ENCODE measurements at regions not wholly inside any gene's neighbourhood (a gene's known extent, or its start where the extent isn't known, plus 50 kb on each side); places are given as distances from the start of the nearest gene placed in this dataset.

DNA sequence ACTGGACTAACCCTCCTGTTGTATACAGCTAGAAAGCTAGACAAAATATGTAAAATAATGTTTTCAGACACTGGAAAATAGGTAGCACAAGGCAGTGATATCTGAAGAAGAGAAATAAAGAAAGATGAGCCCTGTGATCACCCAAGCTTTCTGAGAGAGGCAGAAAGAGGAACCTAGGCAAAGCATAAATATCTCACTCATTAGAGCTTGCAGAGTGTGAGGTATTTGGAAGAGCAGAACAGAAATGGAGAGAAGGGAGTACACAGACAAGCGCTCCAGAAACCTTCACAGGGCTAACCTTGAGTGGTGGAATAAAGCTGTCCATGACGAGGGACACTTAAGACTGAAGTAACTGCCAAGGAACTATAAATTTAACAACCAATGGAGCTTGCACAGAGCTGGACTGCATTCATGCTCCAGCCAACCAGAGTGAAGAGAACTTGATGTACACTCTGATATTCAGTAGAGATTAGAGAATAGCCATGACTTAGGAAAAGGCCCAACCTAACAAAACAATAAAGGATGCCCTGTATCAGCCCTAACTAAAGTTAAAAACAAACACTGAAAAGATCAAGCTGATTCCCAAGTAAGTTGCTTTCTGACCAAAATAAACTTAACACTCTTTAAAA lies 280.9 kb upstream of the STXBP5 start:
- TF ChIP-seq, protein P1, sequence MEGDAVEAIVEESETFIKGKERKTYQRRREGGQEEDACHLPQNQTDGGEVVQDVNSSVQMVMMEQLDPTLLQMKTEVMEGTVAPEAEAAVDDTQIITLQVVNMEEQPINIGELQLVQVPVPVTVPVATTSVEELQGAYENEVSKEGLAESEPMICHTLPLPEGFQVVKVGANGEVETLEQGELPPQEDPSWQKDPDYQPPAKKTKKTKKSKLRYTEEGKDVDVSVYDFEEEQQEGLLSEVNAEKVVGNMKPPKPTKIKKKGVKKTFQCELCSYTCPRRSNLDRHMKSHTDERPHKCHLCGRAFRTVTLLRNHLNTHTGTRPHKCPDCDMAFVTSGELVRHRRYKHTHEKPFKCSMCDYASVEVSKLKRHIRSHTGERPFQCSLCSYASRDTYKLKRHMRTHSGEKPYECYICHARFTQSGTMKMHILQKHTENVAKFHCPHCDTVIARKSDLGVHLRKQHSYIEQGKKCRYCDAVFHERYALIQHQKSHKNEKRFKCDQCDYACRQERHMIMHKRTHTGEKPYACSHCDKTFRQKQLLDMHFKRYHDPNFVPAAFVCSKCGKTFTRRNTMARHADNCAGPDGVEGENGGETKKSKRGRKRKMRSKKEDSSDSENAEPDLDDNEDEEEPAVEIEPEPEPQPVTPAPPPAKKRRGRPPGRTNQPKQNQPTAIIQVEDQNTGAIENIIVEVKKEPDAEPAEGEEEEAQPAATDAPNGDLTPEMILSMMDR (IDR thresholded peaks at IDR 0.05): no peak
- TF ChIP-seq POLR2A (IDR thresholded peaks at IDR 0.05): no peak
